OCI-LY7 (cell line): ENCODE measurements at regions not wholly inside any gene's neighbourhood (a gene's known extent, or its start where the extent isn't known, plus 50 kb on each side); places are given as distances from the start of the nearest gene placed in this dataset.

Experiments used
- EZH2phosphoT487 ChIP-seq: fragments of 200-600 bp; sonication (generic); IDR thresholded peaks from 2 replicates; pipeline ENCODE4 v1.6.1; 2018; ENCODE audit warnings: low read depth, borderline replicate concordance, mild to moderate bottlenecking, mixed run types, antibody characterized with exemption, low read length, moderate library complexity, mixed read lengths
- TF ChIP-seq, protein P1 (sequence below): fragments of 200-600 bp; sonication (generic); conservative IDR thresholded peaks from 2 replicates; pipeline ENCODE4 v1.5.1; 2014; ENCODE audit warnings: mild to moderate bottlenecking, antibody characterized with exemption, low read length, moderate library complexity, mixed read lengths

GRCh38 chr3:103937094-103937493 is 1429.6 kb upstream of the ALCAM start:
- TF ChIP-seq, protein P1, sequence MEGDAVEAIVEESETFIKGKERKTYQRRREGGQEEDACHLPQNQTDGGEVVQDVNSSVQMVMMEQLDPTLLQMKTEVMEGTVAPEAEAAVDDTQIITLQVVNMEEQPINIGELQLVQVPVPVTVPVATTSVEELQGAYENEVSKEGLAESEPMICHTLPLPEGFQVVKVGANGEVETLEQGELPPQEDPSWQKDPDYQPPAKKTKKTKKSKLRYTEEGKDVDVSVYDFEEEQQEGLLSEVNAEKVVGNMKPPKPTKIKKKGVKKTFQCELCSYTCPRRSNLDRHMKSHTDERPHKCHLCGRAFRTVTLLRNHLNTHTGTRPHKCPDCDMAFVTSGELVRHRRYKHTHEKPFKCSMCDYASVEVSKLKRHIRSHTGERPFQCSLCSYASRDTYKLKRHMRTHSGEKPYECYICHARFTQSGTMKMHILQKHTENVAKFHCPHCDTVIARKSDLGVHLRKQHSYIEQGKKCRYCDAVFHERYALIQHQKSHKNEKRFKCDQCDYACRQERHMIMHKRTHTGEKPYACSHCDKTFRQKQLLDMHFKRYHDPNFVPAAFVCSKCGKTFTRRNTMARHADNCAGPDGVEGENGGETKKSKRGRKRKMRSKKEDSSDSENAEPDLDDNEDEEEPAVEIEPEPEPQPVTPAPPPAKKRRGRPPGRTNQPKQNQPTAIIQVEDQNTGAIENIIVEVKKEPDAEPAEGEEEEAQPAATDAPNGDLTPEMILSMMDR, result no peak
- TF ChIP-seq EZH2phosphoT487, result no peak
